Peyer's patch (tissue), 4 donors: ENCODE measurements at regions not wholly inside any gene's neighbourhood (a gene's known extent, or its start where the extent isn't known, plus 50 kb on each side); places are given as distances from the start of the nearest gene placed in this dataset.

Source experiments
- POLR2A ChIP-seq, 2 donors: fragments of 450-650 bp; IDR thresholded peaks; one replicate each; pipeline ENCODE4 v1.5.1; 2017; ENCODE audit warnings: antibody characterized with exemption in 2 of 2, mild to moderate bottlenecking in 2 of 2, moderate library complexity in 2 of 2
- TF ChIP-seq, protein P1 (sequence below), 6 experiments: fragments of 450-650 bp in 4 of 6; fragments of 200-600 bp in 2 of 6; sonication (generic) in 1 of 6; IDR thresholded peaks; one replicate each; pipeline ENCODE4 v1.5.1; 2017 to 2019; ENCODE audit warnings: antibody characterized with exemption in 6 of 6, mild to moderate bottlenecking in 3 of 6, moderate library complexity in 1 of 6

DNA sequence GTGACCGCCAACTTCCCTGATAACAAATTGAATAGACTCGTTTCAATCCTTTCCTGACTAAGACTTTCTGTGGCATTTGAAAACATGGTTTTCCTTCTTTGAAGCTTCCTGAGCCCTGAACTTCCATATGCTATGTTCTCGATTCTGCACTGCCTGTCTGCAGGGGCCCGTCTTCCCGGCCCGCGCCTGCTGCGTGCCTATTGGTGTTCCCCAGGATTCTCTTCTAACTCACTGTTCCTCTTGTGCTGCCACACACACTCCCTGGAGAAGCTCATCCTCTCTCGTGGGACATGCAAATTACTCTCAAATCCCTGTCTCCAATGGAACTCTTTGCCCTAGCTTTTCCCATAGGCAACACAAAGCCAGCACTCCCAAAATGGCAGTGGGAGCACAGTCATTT is 262.9 kb upstream of the GATB start:
- TF ChIP-seq, protein P1, sequence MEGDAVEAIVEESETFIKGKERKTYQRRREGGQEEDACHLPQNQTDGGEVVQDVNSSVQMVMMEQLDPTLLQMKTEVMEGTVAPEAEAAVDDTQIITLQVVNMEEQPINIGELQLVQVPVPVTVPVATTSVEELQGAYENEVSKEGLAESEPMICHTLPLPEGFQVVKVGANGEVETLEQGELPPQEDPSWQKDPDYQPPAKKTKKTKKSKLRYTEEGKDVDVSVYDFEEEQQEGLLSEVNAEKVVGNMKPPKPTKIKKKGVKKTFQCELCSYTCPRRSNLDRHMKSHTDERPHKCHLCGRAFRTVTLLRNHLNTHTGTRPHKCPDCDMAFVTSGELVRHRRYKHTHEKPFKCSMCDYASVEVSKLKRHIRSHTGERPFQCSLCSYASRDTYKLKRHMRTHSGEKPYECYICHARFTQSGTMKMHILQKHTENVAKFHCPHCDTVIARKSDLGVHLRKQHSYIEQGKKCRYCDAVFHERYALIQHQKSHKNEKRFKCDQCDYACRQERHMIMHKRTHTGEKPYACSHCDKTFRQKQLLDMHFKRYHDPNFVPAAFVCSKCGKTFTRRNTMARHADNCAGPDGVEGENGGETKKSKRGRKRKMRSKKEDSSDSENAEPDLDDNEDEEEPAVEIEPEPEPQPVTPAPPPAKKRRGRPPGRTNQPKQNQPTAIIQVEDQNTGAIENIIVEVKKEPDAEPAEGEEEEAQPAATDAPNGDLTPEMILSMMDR (IDR thresholded peaks at IDR 0.05): no peak
- no peak for TF ChIP-seq POLR2A (IDR thresholded peaks at IDR 0.05)
